Mesothelial cell of epicardium (in vitro differentiated cells): ENCODE measurements at regions not wholly inside any gene's neighbourhood (a gene's known extent, or its start where the extent isn't known, plus 50 kb on each side); places are given as distances from the start of the nearest gene placed in this dataset.

Source experiments
- DNase-seq, 2 experiments: peaks; one replicate each; pipeline ENCODE4 v3.0.0; 2021; ENCODE audit warnings: low spot score in 2 of 2; ENCODE audit not compliant: unreplicated experiment in 2 of 2
- H3K27ac Mint-ChIP-seq: 2 replicates; pipeline ENCODE4 v1.8.0; 2021; ENCODE audit warnings: mixed read lengths
- H3K27me3 Mint-ChIP-seq: 2 replicates; pipeline ENCODE4 v1.8.0; 2021; ENCODE audit warnings: low read depth, mixed read lengths
- H3K36me3 Mint-ChIP-seq: 2 replicates; pipeline ENCODE4 v1.8.0; 2021; ENCODE audit warnings: mixed read lengths
- H3K4me1 Mint-ChIP-seq: 2 replicates; pipeline ENCODE4 v1.8.0; 2021; ENCODE audit warnings: mixed read lengths
- H3K4me3 Mint-ChIP-seq: 2 replicates; pipeline ENCODE4 v1.8.0; 2021; ENCODE audit warnings: mild to moderate bottlenecking, moderate library complexity, mixed read lengths
- H3K9me3 Mint-ChIP-seq: 2 replicates; pipeline ENCODE4 v1.8.0; 2021; ENCODE audit warnings: mixed read lengths
- CTCF ChIP-seq: fragments of 200-600 bp; sonication (generic); IDR thresholded peaks from one replicate; pipeline ENCODE4 v1.5.0; 2021; ENCODE audit warnings: antibody characterized with exemption; ENCODE audit not compliant: unreplicated experiment

GRCh38 chr3:75014008-75014407 lies 399.5 kb upstream of the CNTN3 start:
- Mint-ChIP-seq H3K27ac (no peak overlapping the region), H3K36me3 (no peaks in the 10 kb centered on the region), H3K27me3 (peaks cover 14% of the 10 kb centered on the region), H3K4me3 (no peak overlapping the region), H3K9me3 (no peaks in the 10 kb centered on the region), H3K4me1 (no peaks in the 10 kb centered on the region)
- TF ChIP-seq CTCF = no peak
- DNase-seq = no peak

- H3K9me3 Mint-ChIP-seq = no peaks in the 10 kb centered on the region
- TF ChIP-seq CTCF = no peak
- no peak for DNase-seq
- H3K4me1 Mint-ChIP-seq = no peaks in the 10 kb centered on the region
- H3K4me3 Mint-ChIP-seq = no peak overlapping the region
- peaks cover 10% of the 10 kb centered on the region for H3K27me3 Mint-ChIP-seq
- no peak overlapping the region for H3K27ac Mint-ChIP-seq
- H3K36me3 Mint-ChIP-seq = no peaks in the 10 kb centered on the region
Observed at GRCh38 chr3:75015280-75015679, 400.8 kb upstream of the CNTN3 start.

DNA sequence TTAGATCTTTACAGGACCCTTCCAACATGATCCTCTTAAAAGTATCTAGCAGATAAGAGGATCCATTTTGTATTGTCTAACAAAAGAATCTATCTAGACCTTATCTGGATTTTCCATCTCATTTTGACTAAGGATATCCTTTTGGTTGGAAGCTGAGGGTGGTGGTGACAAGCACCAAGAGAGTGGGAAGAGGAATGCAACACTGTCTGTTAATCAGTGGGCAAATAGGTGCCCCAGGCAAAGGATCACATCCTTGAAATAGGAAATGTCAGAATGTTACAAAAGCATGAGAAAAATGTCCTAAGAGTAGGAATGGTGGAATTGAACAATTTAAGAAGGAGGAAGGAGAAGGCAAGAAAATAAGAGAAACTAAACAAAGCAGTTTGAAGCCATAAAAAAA lies 420.7 kb upstream of the CNTN3 start:
- DNase-seq = no peak
- peaks cover 5% of the 10 kb centered on the region for H3K9me3 Mint-ChIP-seq
- H3K27ac Mint-ChIP-seq = no peak overlapping the region
- H3K27me3 Mint-ChIP-seq = peaks cover 5% of the 10 kb centered on the region
- H3K4me1 Mint-ChIP-seq = peaks cover 2% of the 10 kb centered on the region
- no peaks in the 10 kb centered on the region for H3K36me3 Mint-ChIP-seq
- no peak overlapping the region for H3K4me3 Mint-ChIP-seq
- TF ChIP-seq CTCF = no peak

- Mint-ChIP-seq H3K9me3 (peaks cover 43% of the 10 kb centered on the region), H3K27me3 (peaks cover 5% of the 10 kb centered on the region), H3K27ac (no peak overlapping the region), H3K4me1 (no peaks in the 10 kb centered on the region), H3K36me3 (no peaks in the 10 kb centered on the region), H3K4me3 (no peak overlapping the region)
- TF ChIP-seq CTCF = no peak
- no peak for DNase-seq
Observed at GRCh38 chr3:75042941-75043340, 428.5 kb upstream of the CNTN3 start.

DNA sequence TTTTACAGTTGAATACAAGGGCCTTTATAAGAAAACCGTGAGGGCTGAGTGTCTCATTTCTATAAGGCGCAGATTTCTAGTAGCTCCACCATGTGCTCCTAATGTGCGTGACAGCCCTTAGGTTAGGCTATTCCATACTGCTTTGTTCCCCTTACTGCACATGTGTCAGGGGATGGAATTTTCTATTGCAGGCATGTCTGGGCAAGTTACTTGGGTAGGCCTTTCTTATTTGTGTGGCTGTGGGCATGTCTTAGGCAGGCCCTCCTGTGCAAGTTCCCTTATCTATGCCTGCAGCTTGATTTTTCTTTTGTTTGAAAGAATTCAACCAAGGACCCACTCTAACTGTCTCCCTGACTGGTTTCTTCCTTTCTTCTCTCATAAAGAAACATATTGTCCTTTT lies 434.2 kb upstream of the CNTN3 start:
- Mint-ChIP-seq H3K27ac (no peak overlapping the region), H3K4me3 (no peak overlapping the region), H3K4me1 (no peaks in the 10 kb centered on the region), H3K9me3 (peaks cover 23% of the 10 kb centered on the region), H3K36me3 (no peaks in the 10 kb centered on the region), H3K27me3 (no peaks in the 10 kb centered on the region)
- no peak for DNase-seq
- TF ChIP-seq CTCF = no peak

GRCh38 chr3:75049533-75049932 lies 435.1 kb upstream of the CNTN3 start:
- Mint-ChIP-seq H3K4me3 (no peak overlapping the region), H3K9me3 (peaks cover 23% of the 10 kb centered on the region), H3K36me3 (no peaks in the 10 kb centered on the region), H3K27me3 (peaks cover 3% of the 10 kb centered on the region), H3K27ac (no peak overlapping the region), H3K4me1 (no peaks in the 10 kb centered on the region)
- DNase-seq = no peak
- no peak for TF ChIP-seq CTCF
